ENCODE measurements at regions not wholly inside any gene's neighbourhood (a gene's known extent, or its start where the extent isn't known, plus 50 kb on each side); places are given as distances from the start of the nearest gene placed in this dataset.

GRCh38 chr14:87254331-87254874 lies 738.6 kb downstream of the GALC start:
- TF ChIP-seq, protein P1, sequence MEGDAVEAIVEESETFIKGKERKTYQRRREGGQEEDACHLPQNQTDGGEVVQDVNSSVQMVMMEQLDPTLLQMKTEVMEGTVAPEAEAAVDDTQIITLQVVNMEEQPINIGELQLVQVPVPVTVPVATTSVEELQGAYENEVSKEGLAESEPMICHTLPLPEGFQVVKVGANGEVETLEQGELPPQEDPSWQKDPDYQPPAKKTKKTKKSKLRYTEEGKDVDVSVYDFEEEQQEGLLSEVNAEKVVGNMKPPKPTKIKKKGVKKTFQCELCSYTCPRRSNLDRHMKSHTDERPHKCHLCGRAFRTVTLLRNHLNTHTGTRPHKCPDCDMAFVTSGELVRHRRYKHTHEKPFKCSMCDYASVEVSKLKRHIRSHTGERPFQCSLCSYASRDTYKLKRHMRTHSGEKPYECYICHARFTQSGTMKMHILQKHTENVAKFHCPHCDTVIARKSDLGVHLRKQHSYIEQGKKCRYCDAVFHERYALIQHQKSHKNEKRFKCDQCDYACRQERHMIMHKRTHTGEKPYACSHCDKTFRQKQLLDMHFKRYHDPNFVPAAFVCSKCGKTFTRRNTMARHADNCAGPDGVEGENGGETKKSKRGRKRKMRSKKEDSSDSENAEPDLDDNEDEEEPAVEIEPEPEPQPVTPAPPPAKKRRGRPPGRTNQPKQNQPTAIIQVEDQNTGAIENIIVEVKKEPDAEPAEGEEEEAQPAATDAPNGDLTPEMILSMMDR (IDR thresholded peaks at IDR 0.05; ENCODE audit: extremely low read depth in 1 of 2, insufficient read depth in 1 of 2, low read depth in 1 of 2, low read length in 2 of 2), result no peak
- TF ChIP-seq POLR2AphosphoS5 (IDR thresholded peaks at IDR 0.05; ENCODE audit: insufficient read depth, low read depth, low read length) (no peak), MAX (IDR thresholded peaks at IDR 0.05; ENCODE audit: insufficient read depth, insufficient read length) (no peak), POLR2A (IDR thresholded peaks at IDR 0.05; ENCODE audit: low read depth, low read length) (no peak), EZH2 (IDR thresholded peaks at IDR 0.05; ENCODE audit: borderline replicate concordance, low read depth, low read length, severe bottlenecking) (no peak), MYC (IDR thresholded peaks at IDR 0.05; ENCODE audit: low read depth, low read length) (no peak), JUN (IDR thresholded peaks at IDR 0.05; ENCODE audit: borderline replicate concordance, insufficient read depth, insufficient read length, low read depth) (no peak), FOS (IDR thresholded peaks at IDR 0.05; ENCODE audit: borderline replicate concordance, insufficient read depth, low read length) (no peak), GATA2 (IDR thresholded peaks at IDR 0.05; ENCODE audit: insufficient read depth, insufficient read length, low read depth, low read length) (no peak)
